ENCODE measurements at regions not wholly inside any gene's neighbourhood (a gene's known extent, or its start where the extent isn't known, plus 50 kb on each side); places are given as distances from the start of the nearest gene placed in this dataset.

DNA sequence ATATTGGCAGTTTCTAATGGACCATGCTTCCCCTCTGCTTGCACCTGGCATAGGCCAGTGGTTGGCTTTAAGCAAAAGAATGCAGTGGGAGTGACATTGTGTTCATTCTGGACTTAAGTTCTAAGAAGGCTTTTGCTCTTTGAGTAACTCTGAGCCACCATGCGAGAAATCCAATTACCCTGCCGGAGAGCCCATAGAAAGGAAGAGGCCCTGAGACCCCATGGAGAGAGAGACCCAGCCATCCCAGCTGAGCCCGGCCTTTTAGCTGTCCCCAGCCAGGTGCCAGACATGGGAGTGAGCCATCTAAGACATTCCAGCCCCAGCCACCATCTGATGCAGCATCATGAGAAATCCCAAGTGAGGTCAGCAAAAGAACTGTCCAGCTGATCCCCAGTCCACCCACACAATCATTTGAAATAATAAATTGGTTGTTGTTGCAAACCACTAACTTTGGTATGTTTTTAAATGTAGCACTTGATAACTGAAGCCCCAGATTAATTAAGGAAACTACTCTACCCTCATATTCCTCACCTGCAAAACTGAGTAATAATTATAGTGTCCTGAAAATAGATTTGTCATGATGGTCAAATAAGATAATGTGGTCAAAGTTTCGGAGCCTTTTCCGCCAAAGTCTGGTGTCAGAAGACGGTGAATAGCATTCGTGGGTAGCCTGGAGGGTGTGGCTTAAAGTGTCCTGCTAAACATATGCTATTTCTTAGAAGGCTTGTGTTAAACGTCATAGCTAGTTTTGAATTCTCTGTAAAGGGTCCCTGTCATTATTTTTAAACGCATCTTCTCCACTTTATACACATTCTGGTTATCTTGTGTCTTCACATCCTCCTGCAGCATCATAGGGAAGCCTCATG is 166.6 kb upstream of the PELI2 start:
- H3K9me3 ChIP-seq, result no peaks in the 10 kb centered on the region
- H3K27me3 ChIP-seq, result no peaks in the 10 kb centered on the region
- peaks cover 0 to 2% (median under 1%) of the 10 kb centered on the region in 4 donors for H3K4me1 ChIP-seq
- no peak overlapping the region for H3K27ac ChIP-seq (replicated peaks in 1 of 4)
- 89% methylated on average over 9 of the region's 9 CpGs for WGBS
- no peaks in the 10 kb centered on the region for H3K36me3 ChIP-seq
- no peak overlapping the region for H3K4me3 ChIP-seq
- intact Hi-C loops (cut with DNase I), result no loop called here
- DNase-seq (ENCODE audit: extremely low spot score), result no peak
- TF ChIP-seq, protein P1, sequence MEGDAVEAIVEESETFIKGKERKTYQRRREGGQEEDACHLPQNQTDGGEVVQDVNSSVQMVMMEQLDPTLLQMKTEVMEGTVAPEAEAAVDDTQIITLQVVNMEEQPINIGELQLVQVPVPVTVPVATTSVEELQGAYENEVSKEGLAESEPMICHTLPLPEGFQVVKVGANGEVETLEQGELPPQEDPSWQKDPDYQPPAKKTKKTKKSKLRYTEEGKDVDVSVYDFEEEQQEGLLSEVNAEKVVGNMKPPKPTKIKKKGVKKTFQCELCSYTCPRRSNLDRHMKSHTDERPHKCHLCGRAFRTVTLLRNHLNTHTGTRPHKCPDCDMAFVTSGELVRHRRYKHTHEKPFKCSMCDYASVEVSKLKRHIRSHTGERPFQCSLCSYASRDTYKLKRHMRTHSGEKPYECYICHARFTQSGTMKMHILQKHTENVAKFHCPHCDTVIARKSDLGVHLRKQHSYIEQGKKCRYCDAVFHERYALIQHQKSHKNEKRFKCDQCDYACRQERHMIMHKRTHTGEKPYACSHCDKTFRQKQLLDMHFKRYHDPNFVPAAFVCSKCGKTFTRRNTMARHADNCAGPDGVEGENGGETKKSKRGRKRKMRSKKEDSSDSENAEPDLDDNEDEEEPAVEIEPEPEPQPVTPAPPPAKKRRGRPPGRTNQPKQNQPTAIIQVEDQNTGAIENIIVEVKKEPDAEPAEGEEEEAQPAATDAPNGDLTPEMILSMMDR (IDR thresholded peaks at IDR 0.05), result no peak
- TF ChIP-seq EP300 (IDR thresholded peaks at IDR 0.05) (no peak), POLR2A (IDR thresholded peaks at IDR 0.05; ENCODE audit: low read depth) (no peak), POLR2AphosphoS5 (IDR thresholded peaks at IDR 0.05) (no peak)

DNA sequence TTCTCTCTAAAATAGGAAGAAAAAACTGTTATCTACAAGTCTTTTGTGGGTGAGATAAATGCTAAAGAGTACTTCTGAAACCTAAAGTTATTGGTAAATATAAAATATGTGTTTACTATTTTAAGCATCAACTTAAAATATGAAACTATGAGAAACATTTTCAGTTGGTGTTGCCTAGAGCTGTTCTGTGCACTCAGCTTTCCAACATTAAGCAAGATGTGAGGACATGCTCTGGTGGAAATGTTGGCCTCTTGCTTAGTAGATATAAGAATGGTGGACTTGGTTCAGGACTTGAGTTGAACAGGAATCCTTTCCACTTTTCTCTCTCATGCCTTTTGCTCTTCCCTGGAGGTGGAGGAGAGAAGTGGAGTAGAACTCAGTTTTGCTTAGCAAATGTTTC is 164.1 kb upstream of the PELI2 start:
- no peaks in the 10 kb centered on the region for H3K9me3 ChIP-seq
- no peaks in the 10 kb centered on the region for H3K36me3 ChIP-seq
- intact Hi-C loops (cut with DNase I), result no loop called here
- H3K27ac ChIP-seq (replicated peaks in 1 of 4), result no peak overlapping the region
- peaks cover 0 to 6% (median 2%) of the 10 kb centered on the region in 4 donors for H3K4me1 ChIP-seq
- no peak overlapping the region for H3K4me3 ChIP-seq
- TF ChIP-seq POLR2A (IDR thresholded peaks at IDR 0.05; ENCODE audit: low read depth) (no peak), EP300 (IDR thresholded peaks at IDR 0.05) (no peak), POLR2AphosphoS5 (IDR thresholded peaks at IDR 0.05) (no peak)
- TF ChIP-seq, protein P1 (IDR thresholded peaks at IDR 0.05), result no peak
- no peak for DNase-seq (ENCODE audit: extremely low spot score)
- no peaks in the 10 kb centered on the region for H3K27me3 ChIP-seq

DNA sequence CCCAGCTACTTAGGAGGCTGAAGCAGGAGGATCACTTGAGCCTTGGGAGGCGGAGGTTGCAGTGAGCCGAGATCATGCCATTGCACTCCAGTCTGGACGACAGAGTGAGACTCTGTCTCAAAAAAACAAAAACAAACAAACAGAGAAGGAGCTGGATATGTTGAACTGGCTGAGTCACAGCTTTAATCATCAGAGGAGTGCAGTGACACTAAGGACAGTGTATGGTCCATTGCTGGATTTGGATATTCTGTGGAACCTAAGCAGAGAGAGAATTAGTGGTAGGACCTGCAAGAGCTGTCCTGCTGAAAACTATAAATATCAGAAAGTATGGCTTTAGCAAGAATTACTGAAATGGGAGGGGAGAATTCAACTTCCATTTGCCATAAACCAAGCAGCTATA is 163.0 kb upstream of the PELI2 start:
- 62% methylated on average over 3 of the region's 3 CpGs for WGBS
- DNase-seq (ENCODE audit: extremely low spot score), result no peak
- H3K9me3 ChIP-seq, result no peaks in the 10 kb centered on the region
- no peaks in the 10 kb centered on the region for H3K27me3 ChIP-seq
- TF ChIP-seq POLR2AphosphoS5 (IDR thresholded peaks at IDR 0.05), result no peak
- no peak for TF ChIP-seq EP300 (IDR thresholded peaks at IDR 0.05)
- TF ChIP-seq, protein P1 (IDR thresholded peaks at IDR 0.05), result no peak
- TF ChIP-seq POLR2A (IDR thresholded peaks at IDR 0.05; ENCODE audit: low read depth), result no peak
- intact Hi-C loops (cut with DNase I), result no loop called here
- peaks cover 0 to 6% (median 2%) of the 10 kb centered on the region in 4 donors for H3K4me1 ChIP-seq
- no peak overlapping the region for H3K4me3 ChIP-seq
- no peaks in the 10 kb centered on the region for H3K36me3 ChIP-seq
- H3K27ac ChIP-seq (replicated peaks in 1 of 4), result no peak overlapping the region

- H3K27ac ChIP-seq (replicated peaks in 1 of 4), result no peak overlapping the region
- no peak overlapping the region for H3K4me3 ChIP-seq
- peak; percentile 57 for DNase-seq (ENCODE audit: extremely low spot score)
- intact Hi-C loops (cut with DNase I), result no loop called here
- no peaks in the 10 kb centered on the region for H3K9me3 ChIP-seq
- H3K36me3 ChIP-seq, result no peaks in the 10 kb centered on the region
- peaks cover 0 to 6% (median 2%) of the 10 kb centered on the region in 4 donors for H3K4me1 ChIP-seq
- 78% methylated on average over 7 of the region's 7 CpGs for WGBS
- TF ChIP-seq, protein P1 (IDR thresholded peaks at IDR 0.05), result no peak
- TF ChIP-seq EP300 (IDR thresholded peaks at IDR 0.05) (no peak), POLR2AphosphoS5 (IDR thresholded peaks at IDR 0.05) (no peak), POLR2A (IDR thresholded peaks at IDR 0.05; ENCODE audit: low read depth) (no peak)
- no peaks in the 10 kb centered on the region for H3K27me3 ChIP-seq
Observed at GRCh38 chr14:55957950-55958349, 160.3 kb upstream of the PELI2 start.
